PC-9 (cell line): ENCODE measurements at regions not wholly inside any gene's neighbourhood (a gene's known extent, or its start where the extent isn't known, plus 50 kb on each side); places are given as distances from the start of the nearest gene placed in this dataset.

Experiments
- CTCF ChIP-seq: fragments of 200-600 bp; sonication (generic); conservative IDR thresholded peaks from 2 replicates; pipeline ENCODE4 v1.6.1; 2017; ENCODE audit warnings: mixed run types, antibody characterized with exemption, mild to moderate bottlenecking, moderate library complexity
- EZH2 ChIP-seq: fragments of 200-600 bp; sonication (generic); IDR thresholded peaks from 2 replicates; pipeline ENCODE4 v1.8.0; 2017; ENCODE audit warnings: antibody characterized with exemption, low read depth

GRCh38 chr7:46968003-46968402, 613.9 kb downstream of the TNS3 start:
- TF ChIP-seq CTCF (no peak), EZH2 (no peak)
